PC-3 (cell line): ENCODE measurements at regions not wholly inside any gene's neighbourhood (a gene's known extent, or its start where the extent isn't known, plus 50 kb on each side); places are given as distances from the start of the nearest gene placed in this dataset.

ENCODE experiments used
- EZH2 ChIP-seq: fragments of 300-600 bp; sonication (generic); IDR thresholded peaks from one replicate; pipeline ENCODE4 v1.6.1; 2017; ENCODE audit warnings: antibody characterized with exemption, mild to moderate bottlenecking, low read length; ENCODE audit not compliant: unreplicated experiment
- TF ChIP-seq, protein P1 (sequence below): fragments of 300-600 bp; sonication (generic); conservative IDR thresholded peaks from 2 replicates; pipeline ENCODE4 v1.5.1; 2017; ENCODE audit warnings: antibody characterized with exemption, low read depth, mild to moderate bottlenecking, low read length

DNA sequence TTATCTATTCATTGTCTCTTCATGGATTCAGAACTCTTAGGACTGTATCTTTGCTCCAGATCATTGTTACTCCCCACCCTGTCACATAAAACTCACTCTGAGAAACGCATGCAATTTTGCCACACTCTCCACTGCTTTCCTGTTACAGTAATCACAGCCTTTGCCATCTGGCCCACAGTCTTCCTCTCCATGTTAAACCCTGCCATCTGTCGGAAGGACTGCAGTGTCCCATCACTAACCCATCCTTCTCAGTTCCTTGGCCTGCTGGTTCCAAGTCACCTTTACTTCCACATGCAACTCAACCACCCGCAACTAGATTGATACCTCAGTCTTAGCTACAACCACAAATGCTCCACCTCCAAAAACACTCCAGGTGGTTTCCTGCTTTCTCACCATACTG, 308.7 kb upstream of the FAM241A start:
- TF ChIP-seq, protein P1, sequence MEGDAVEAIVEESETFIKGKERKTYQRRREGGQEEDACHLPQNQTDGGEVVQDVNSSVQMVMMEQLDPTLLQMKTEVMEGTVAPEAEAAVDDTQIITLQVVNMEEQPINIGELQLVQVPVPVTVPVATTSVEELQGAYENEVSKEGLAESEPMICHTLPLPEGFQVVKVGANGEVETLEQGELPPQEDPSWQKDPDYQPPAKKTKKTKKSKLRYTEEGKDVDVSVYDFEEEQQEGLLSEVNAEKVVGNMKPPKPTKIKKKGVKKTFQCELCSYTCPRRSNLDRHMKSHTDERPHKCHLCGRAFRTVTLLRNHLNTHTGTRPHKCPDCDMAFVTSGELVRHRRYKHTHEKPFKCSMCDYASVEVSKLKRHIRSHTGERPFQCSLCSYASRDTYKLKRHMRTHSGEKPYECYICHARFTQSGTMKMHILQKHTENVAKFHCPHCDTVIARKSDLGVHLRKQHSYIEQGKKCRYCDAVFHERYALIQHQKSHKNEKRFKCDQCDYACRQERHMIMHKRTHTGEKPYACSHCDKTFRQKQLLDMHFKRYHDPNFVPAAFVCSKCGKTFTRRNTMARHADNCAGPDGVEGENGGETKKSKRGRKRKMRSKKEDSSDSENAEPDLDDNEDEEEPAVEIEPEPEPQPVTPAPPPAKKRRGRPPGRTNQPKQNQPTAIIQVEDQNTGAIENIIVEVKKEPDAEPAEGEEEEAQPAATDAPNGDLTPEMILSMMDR, result no peak
- TF ChIP-seq EZH2, result no peak
